HuH-7.5 (cell line): ENCODE measurements at regions not wholly inside any gene's neighbourhood (a gene's known extent, or its start where the extent isn't known, plus 50 kb on each side); places are given as distances from the start of the nearest gene placed in this dataset.

Experiments used
- DNase-seq: peaks from one replicate; pipeline ENCODE4 v3.0.0; 2011; ENCODE audit warnings: low spot score

GRCh38 chr12:102534899-102535298 lies 54.5 kb upstream of the IGF1 start:
- DNase-seq: no peak

GRCh38 chr12:102533483-102534215 lies 53.3 kb upstream of the IGF1 start:
- DNase-seq: no peak
